ENCODE measurements at regions not wholly inside any gene's neighbourhood (a gene's known extent, or its start where the extent isn't known, plus 50 kb on each side); places are given as distances from the start of the nearest gene placed in this dataset.
"Not testable (repeated sequence)": the region's sequence is repeated elsewhere in the genome, so short reads cannot be mapped to it uniquely, and the experiment has no call there.

- TF ChIP-seq CTCF (IDR thresholded peaks at IDR 0.05; ENCODE audit: control extremely low read depth in 1 of 3, insufficient read depth in 1 of 3, low read depth in 1 of 3, low read length in 3 of 3): no peak
These were observed 128.6 kb upstream of the TNFSF11 start (continued) for GRCh38 chr13:42445354-42445753.

GRCh38 chr13:42446597-42446996, 127.4 kb upstream of the TNFSF11 start:
- H2BK120ac ChIP-seq (replicated peaks; ENCODE audit: low read depth, low read length); H2BK20ac ChIP-seq (ENCODE audit: low read length); H4K91ac ChIP-seq (replicated peaks; ENCODE audit: insufficient read length, low read length); CTCF ChIA-PET (ENCODE audit: partially characterized antibody); H3K4me1 ChIP-seq (replicated peaks in 1 of 4; ENCODE audit: control insufficient read depth in 3 of 4, insufficient read depth in 4 of 4, low read length in 3 of 4); H3K56ac ChIP-seq (replicated peaks; ENCODE audit: insufficient read length, low read depth, low read length); H3K79me2 ChIP-seq (ENCODE audit: control insufficient read depth in 1 of 2, insufficient read depth in 2 of 2, low read length in 2 of 2); DNase-seq (ENCODE audit: low read depth in 1 of 2, low spot score in 2 of 2); H3K27ac ChIP-seq (ENCODE audit: low read depth, low read length); H3K36me3 ChIP-seq (ENCODE audit: control insufficient read depth in 2 of 4, insufficient read depth in 4 of 4, low read length in 3 of 4); H4K8ac ChIP-seq (ENCODE audit: extremely low read depth, insufficient read depth, low read length); H4K20me1 ChIP-seq (replicated peaks in 1 of 2; ENCODE audit: control insufficient read depth in 1 of 2, insufficient read depth in 2 of 2, low read length in 2 of 2); H3K79me1 ChIP-seq (ENCODE audit: low read depth, low read length); H3K4me3 ChIP-seq (ENCODE audit: extremely low read depth in 1 of 4, insufficient read depth in 2 of 4, low read depth in 3 of 4, low read length in 4 of 4); H4K5ac ChIP-seq (ENCODE audit: insufficient read length, low read depth, low read length); H2BK12ac ChIP-seq (ENCODE audit: low read depth, low read length); FAIRE-seq; H3K14ac ChIP-seq (ENCODE audit: insufficient read length); H2BK15ac ChIP-seq (ENCODE audit: low read length); H3K4ac ChIP-seq (replicated peaks; ENCODE audit: insufficient read length, low read depth, low read length); H3K4me2 ChIP-seq (ENCODE audit: insufficient read depth in 1 of 2, low read depth in 2 of 2, low read length in 2 of 2); H2BK5ac ChIP-seq (ENCODE audit: low read depth, low read length); H2AFZ ChIP-seq (ENCODE audit: low read length); H3K27me3 ChIP-seq (replicated peaks in 1 of 4; ENCODE audit: control insufficient read depth in 3 of 4, extremely low read depth in 1 of 4, insufficient read depth in 3 of 4, low read length in 3 of 4); POLR2A ChIA-PET (ENCODE audit: partially characterized antibody); H3K9ac ChIP-seq (replicated peaks in 1 of 4; ENCODE audit: extremely low read depth in 1 of 4, low read depth in 3 of 4, low read length in 3 of 4); H3K18ac ChIP-seq (ENCODE audit: extremely low read depth, low read length); H3K23me2 ChIP-seq (ENCODE audit: low read depth, low read length); H2AK5ac ChIP-seq (ENCODE audit: low read depth, low read length); H3K23ac ChIP-seq (ENCODE audit: insufficient read length): not testable (repeated sequence)
- peaks cover 21 to 28% of the 10 kb centered on the region in 2 experiments for H3K9me3 ChIP-seq (ENCODE audit: insufficient read depth in 2 of 2, low read depth in 1 of 2, low read length in 1 of 2)
- 94% methylated on average over 5 of the region's 5 CpGs; no CpG with 5 or more reads in 1 of the 2 experiments for WGBS, 2 experiments (ENCODE audit: extremely low coverage in 1 of 2, insufficient coverage in 1 of 2, insufficient read length in 1 of 2, insufficient replicate concordance in 2 of 2, low coverage in 1 of 2, low lambda C conversion rate in 2 of 2, missing lambda C conversion rate in 1 of 2)

Measured in H1 (cell line).